ENCODE measurements at regions not wholly inside any gene's neighbourhood (a gene's known extent, or its start where the extent isn't known, plus 50 kb on each side); places are given as distances from the start of the nearest gene placed in this dataset.

DNA sequence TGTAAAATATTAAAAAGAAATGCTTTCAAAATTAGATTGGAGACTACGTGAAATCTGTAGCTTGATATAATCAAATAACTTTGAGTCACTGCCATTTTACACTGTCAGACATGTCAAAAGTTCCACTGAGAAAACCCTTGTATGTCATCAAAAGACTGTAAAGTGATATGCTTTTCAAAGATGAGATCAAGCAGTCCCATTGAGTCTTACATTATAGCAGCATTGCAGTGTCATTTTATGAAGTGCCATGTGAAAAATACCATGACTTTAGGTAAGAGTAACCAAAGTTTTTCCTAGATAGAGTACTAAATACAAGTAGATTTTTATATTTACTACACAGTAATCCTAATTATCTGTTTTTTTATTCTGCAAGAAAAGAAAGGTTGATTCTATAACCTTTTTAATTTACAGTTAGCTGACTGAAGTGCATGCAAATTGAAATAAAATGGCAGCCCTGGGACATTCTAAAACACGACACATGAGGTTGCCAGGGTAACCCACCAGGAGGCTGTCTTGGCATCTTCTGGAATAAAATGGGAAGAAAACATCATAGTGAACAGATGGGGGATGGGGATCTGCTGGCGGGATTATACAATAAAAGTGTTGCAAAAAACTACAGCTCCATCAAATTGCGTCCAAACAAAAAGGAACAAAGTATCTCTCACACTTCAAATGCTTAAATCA, 91.3 kb upstream of the TMEM106B start:
- POLR2A ChIA-PET = no interaction called here
- CTCF ChIA-PET (ENCODE audit: low intra/inter-chr PET ratio, low total read pairs) = no interaction called here
- Histone ChIP-seq H4K20me1 (ENCODE audit: insufficient read depth, low read length) (no peaks in the 10 kb centered on the region), H3K36me3 (replicated peaks in 1 of 2; ENCODE audit: control insufficient read depth in 1 of 2, insufficient read depth in 2 of 2, low read length in 2 of 2) (no peaks in the 10 kb centered on the region), H3K9ac (ENCODE audit: insufficient read depth, low read depth, low read length) (no peak overlapping the region), H3K4me1 (ENCODE audit: insufficient read depth, low read length) (no peaks in the 10 kb centered on the region), H3K27me3 (ENCODE audit: control insufficient read depth in 1 of 2, insufficient read depth in 2 of 2, low read length in 2 of 2) (no peaks in the 10 kb centered on the region), H3K4me3 (replicated peaks in 1 of 3; ENCODE audit: insufficient read depth in 1 of 3, low read depth in 2 of 3, low read length in 3 of 3) (no peak overlapping the region), H3K4me2 (ENCODE audit: low read depth, low read length) (no peak overlapping the region), H3K79me2 (ENCODE audit: insufficient read depth, low read length) (no peaks in the 10 kb centered on the region), H3K27ac (ENCODE audit: extremely low read length, insufficient read depth, low read length) (no peak overlapping the region), H3K9me3 (ENCODE audit: low read length) (no peaks in the 10 kb centered on the region), H2AFZ (ENCODE audit: low read length) (no peak overlapping the region)
- in situ Hi-C loops (cut with HindIII; ENCODE audit: extremely low pct_ligation_motif_present, low pct_unique_long_range_greater_than_20kb) = no loop called here
- intact Hi-C loops (cut with micrococcal nuclease; ENCODE audit: unreplicated experiment) = no loop called here
- DNase-seq (ENCODE audit: low spot score) = no peak
- no peak for FAIRE-seq
- 63% methylated on average over 4 of the region's 4 CpGs for WGBS (ENCODE audit: low lambda C conversion rate)
- TF ChIP-seq BORCS8-MEF2B (CRISPR knock-in tag; IDR thresholded peaks at IDR 0.05) (no peak), AHR (CRISPR knock-in tag; IDR thresholded peaks at IDR 0.05) (no peak), DNMT1 (CRISPR knock-in tag; IDR thresholded peaks at IDR 0.05) (no peak), ZBTB25 (CRISPR knock-in tag; IDR thresholded peaks at IDR 0.05) (no peak), NFRKB (IDR thresholded peaks at IDR 0.05) (no peak), SNAPC5 (CRISPR knock-in tag; IDR thresholded peaks at IDR 0.05; ENCODE audit: borderline replicate concordance) (no peak), ZNF564 (CRISPR knock-in tag; IDR thresholded peaks at IDR 0.05) (no peak), ZBTB7B (CRISPR knock-in tag; IDR thresholded peaks at IDR 0.05) (no peak), ZNF75D (CRISPR knock-in tag; IDR thresholded peaks at IDR 0.05; ENCODE audit: borderline replicate concordance) (no peak)
- TF ChIP-seq, protein P1, sequence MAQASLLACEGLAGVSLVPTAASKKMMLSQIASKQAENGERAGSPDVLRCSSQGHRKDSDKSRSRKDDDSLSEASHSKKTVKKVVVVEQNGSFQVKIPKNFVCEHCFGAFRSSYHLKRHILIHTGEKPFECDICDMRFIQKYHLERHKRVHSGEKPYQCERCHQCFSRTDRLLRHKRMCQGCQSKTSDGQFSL (CRISPR knock-in tag; IDR thresholded peaks at IDR 0.05) = no peak
- ATAC-seq = no peak
- BruUV-seq (replicated peaks) = no TSS peak

Measured in HepG2 (cell line).